HCT116 (cell line): ENCODE measurements at regions not wholly inside any gene's neighbourhood (a gene's known extent, or its start where the extent isn't known, plus 50 kb on each side); places are given as distances from the start of the nearest gene placed in this dataset.

Experiments used
- ATAC-seq: fragments of 200-7000 bp; cut with Tn5 transposase; 2 replicates; pipeline ENCODE4 v1.9.1; 2020; ENCODE audit warnings: mild to moderate bottlenecking, moderate library complexity
- BruUV-seq: library from RNA; stranded (reverse); fragments of 400-500 nt; replicated peaks from 2 replicates; lab custom pipeline; 2021; lab: Mats Ljungman, UMichigan
- CTCF ChIA-PET: fragments of 300-600 bp; sonication (Branson Sonifier 250); formaldehyde crosslinking; loops from one replicate; lab custom pipeline; 2021; ENCODE audit warnings: antibody characterized with exemption; lab: Charles Lee
- POLR2A ChIA-PET: fragments of 300-600, 350-600 bp; sonication (Branson Sonifier 250); formaldehyde crosslinking; loops from one replicate; lab custom pipeline; 2021; ENCODE audit warnings: antibody characterized with exemption; lab: Charles Lee
- RAD21 ChIA-PET, 2 experiments: fragments of 300-600 bp; sonication (Branson Sonifier 250); formaldehyde crosslinking; loops; one replicate each; lab custom pipeline; 2023; ENCODE audit warnings: low total read pairs in 2 of 2; ENCODE audit not compliant: uncharacterized antibody in 2 of 2, unreplicated experiment in 2 of 2, low non-redundant PET in 1 of 2; lab: Charles Lee
- DNase-seq: peaks from one replicate; pipeline ENCODE4 v3.0.0-alpha.2; 2010; ENCODE audit warnings: low read depth, low spot score
- H2AFZ ChIP-seq: fragments of 200-600 bp; shearing (Covaris generic), sonication (generic); 2 replicates; pipeline ENCODE4 v1.6.1; 2017; ENCODE audit warnings: low read depth, mixed run types, mixed read lengths, antibody characterized with exemption, low read length; ENCODE audit not compliant: poor library complexity, severe bottlenecking
- H3K27ac ChIP-seq: 2 replicates; pipeline ENCODE4 v1.5.1; 2012; ENCODE audit warnings: low read depth, low read length
- H3K27me3 ChIP-seq: fragments of 200-600 bp; sonication (generic); 2 replicates; pipeline ENCODE4 v1.6.1; 2016; ENCODE audit warnings: mixed run types, low read length, mixed read lengths; ENCODE audit not compliant: insufficient read depth
- H3K36me3 ChIP-seq, 2 experiments: fragments of 200-500 bp in 1 of 2; fragments of 200-600 bp in 1 of 2; sonication (Bioruptor generic) in 1 of 2; sonication (generic) in 1 of 2; 2 replicates each; pipeline versions ENCODE4 v1.5.1 to v1.6.1; 2014 to 2016; ENCODE audit warnings: low read length in 2 of 2, inconsistent platforms in 1 of 2, mixed read lengths in 1 of 2, mixed run types in 1 of 2; ENCODE audit not compliant: insufficient read depth in 2 of 2, control insufficient read depth in 1 of 2
- H3K4me1 ChIP-seq, 2 experiments: fragments of 200-600 bp in 1 of 2; sonication (generic) in 1 of 2; 2 replicates each; pipeline versions ENCODE4 v1.5.1 to v1.6.1; 2012 to 2017; ENCODE audit warnings: low read length in 2 of 2, inconsistent platforms in 1 of 2, mild to moderate bottlenecking in 1 of 2, mixed read lengths in 1 of 2, mixed run types in 1 of 2, moderate library complexity in 1 of 2; ENCODE audit not compliant: insufficient read depth in 2 of 2, control insufficient read depth in 1 of 2
- H3K4me2 ChIP-seq: fragments of 200-600 bp; sonication (generic); 2 replicates; pipeline ENCODE4 v1.6.1; 2017; ENCODE audit warnings: mixed run types, low read length, mixed read lengths
- H3K4me3 ChIP-seq, 2 experiments: fragments of 200-600 bp in 1 of 2; sonication (generic) in 1 of 2; replicated peaks in 1 of 2; 2 replicates each; pipeline ENCODE4 v1.5.1; 2011 to 2016; ENCODE audit warnings: low read length in 2 of 2, control low read depth in 1 of 2, low read depth in 1 of 2, mild to moderate bottlenecking in 1 of 2, mixed read lengths in 1 of 2, mixed run types in 1 of 2
- H3K79me2 ChIP-seq: fragments of 200-600 bp; sonication (generic); 2 replicates; pipeline ENCODE4 v1.6.1; 2017; ENCODE audit warnings: mild to moderate bottlenecking, mixed run types, low read length, moderate library complexity, mixed read lengths; ENCODE audit not compliant: insufficient read depth
- H3K9ac ChIP-seq: fragments of 200-600 bp; sonication (generic); 2 replicates; pipeline ENCODE4 v1.6.1; 2016; ENCODE audit warnings: low read length, mixed read lengths
- H3K9me2 ChIP-seq: fragments of 200-600 bp; sonication (generic), shearing (Covaris generic); 2 replicates; pipeline ENCODE4 v1.6.1; 2017; ENCODE audit warnings: mixed run types, mild to moderate bottlenecking, moderate library complexity; ENCODE audit not compliant: insufficient read depth
- H3K9me3 ChIP-seq, 2 experiments: fragments of 200-500 bp in 1 of 2; fragments of 200-600 bp in 1 of 2; sonication (Bioruptor generic) in 1 of 2; sonication (generic) in 1 of 2; 2 replicates each; pipeline ENCODE4 v1.6.1; 2014 to 2017; ENCODE audit warnings: low read length in 2 of 2, mixed read lengths in 2 of 2, inconsistent platforms in 1 of 2, low read depth in 1 of 2, mild to moderate bottlenecking in 1 of 2, mixed run types in 1 of 2, moderate library complexity in 1 of 2; ENCODE audit not compliant: control insufficient read depth in 1 of 2, insufficient read depth in 1 of 2
- H4K20me1 ChIP-seq: fragments of 200-600 bp; sonication (generic), shearing (Covaris generic); 2 replicates; pipeline ENCODE4 v1.6.1; 2017; ENCODE audit warnings: mixed run types, mild to moderate bottlenecking, moderate library complexity; ENCODE audit not compliant: insufficient read depth
- ATF3 ChIP-seq: IDR thresholded peaks from 2 replicates; pipeline ENCODE4 v1.6.1; 2012
- CBX3 ChIP-seq: IDR thresholded peaks from 2 replicates; pipeline ENCODE4 v1.6.1; 2012; ENCODE audit warnings: low read depth
- CEBPB ChIP-seq: IDR thresholded peaks from 2 replicates; pipeline ENCODE4 v1.6.1; 2012; ENCODE audit warnings: low read depth
- EZH2phosphoT487 ChIP-seq: fragments of 200-600 bp; IDR thresholded peaks from 2 replicates; pipeline ENCODE4 v1.6.1; 2018; ENCODE audit warnings: antibody characterized with exemption, borderline replicate concordance
- FOSL1 ChIP-seq: IDR thresholded peaks from 2 replicates; pipeline ENCODE4 v1.6.1; 2012; ENCODE audit warnings: low read depth
- MAX ChIP-seq: IDR thresholded peaks from 2 replicates; pipeline ENCODE4 v1.6.1; 2012
- POLR2A ChIP-seq: IDR thresholded peaks from 2 replicates; pipeline ENCODE4 v1.7.0; 2011; ENCODE audit warnings: borderline replicate concordance; ENCODE audit not compliant: insufficient read depth, insufficient read length; ENCODE audit errors: extremely low read depth
- RAD21 ChIP-seq: IDR thresholded peaks from 2 replicates; pipeline ENCODE4 v1.6.1; 2012; ENCODE audit warnings: low read depth, mild to moderate bottlenecking
- SIN3A ChIP-seq: IDR thresholded peaks from 2 replicates; pipeline ENCODE4 v1.6.1; 2012; ENCODE audit warnings: low read depth
- SRF ChIP-seq: IDR thresholded peaks from 2 replicates; pipeline ENCODE4 v1.6.1; 2012; ENCODE audit warnings: low read depth
- intact Hi-C: fragments of 100-400 bp; cut with micrococcal nuclease; formaldehyde crosslinking; loops from 2 replicates; pipeline ENCODE4 v1.10.0; 2022

GRCh38 chr4:15234856-15235126 lies 193.0 kb upstream of the C1QTNF7 start (continued):
- no peak for TF ChIP-seq ATF3
- TF ChIP-seq CEBPB, result no peak
- TF ChIP-seq RAD21, result no peak
- no peak for TF ChIP-seq CBX3
- TF ChIP-seq FOSL1, result no peak
- no peak for TF ChIP-seq SRF
- TF ChIP-seq EZH2phosphoT487, result no peak
- TF ChIP-seq, all 23 proteins: peak for 0

GRCh38 chr4:15235135-15235534 lies 192.7 kb upstream of the C1QTNF7 start:
- RAD21 ChIA-PET, result no interaction called here
- TF ChIP-seq POLR2A, result no peak
- TF ChIP-seq MAX, result no peak
- TF ChIP-seq SIN3A, result no peak
- no peak for TF ChIP-seq CBX3

More at GRCh38 chr4:15235135-15235534, 192.7 kb upstream of the C1QTNF7 start:
- BruUV-seq, result no TSS peak
- Histone ChIP-seq H4K20me1 (no peaks in the 10 kb centered on the region), H3K27me3 (no peaks in the 10 kb centered on the region; the same call in 1 of the 2 replicates), H3K9ac (no peak overlapping the region), H3K9me3 (no peaks in the 10 kb centered on the region), H3K4me2 (no peak overlapping the region), H3K4me3 (no peak overlapping the region), H3K36me3 (no peaks in the 10 kb centered on the region), H3K4me1 (no peaks in the 10 kb centered on the region), H3K27ac (no peak overlapping the region), H3K79me2 (no peaks in the 10 kb centered on the region), H2AFZ (no peak overlapping the region), H3K9me2 (no peaks in the 10 kb centered on the region)
- ChIA-PET POLR2A (no interaction called here), CTCF (no interaction called here)
- intact Hi-C loops, result no loop called here
- no peak for ATAC-seq
- no peak for DNase-seq
